ENCODE measurements at regions not wholly inside any gene's neighbourhood (a gene's known extent, or its start where the extent isn't known, plus 50 kb on each side); places are given as distances from the start of the nearest gene placed in this dataset.
"Not testable (repeated sequence)": the region's sequence is repeated elsewhere in the genome, so short reads cannot be mapped to it uniquely, and the experiment has no call there.

DNA sequence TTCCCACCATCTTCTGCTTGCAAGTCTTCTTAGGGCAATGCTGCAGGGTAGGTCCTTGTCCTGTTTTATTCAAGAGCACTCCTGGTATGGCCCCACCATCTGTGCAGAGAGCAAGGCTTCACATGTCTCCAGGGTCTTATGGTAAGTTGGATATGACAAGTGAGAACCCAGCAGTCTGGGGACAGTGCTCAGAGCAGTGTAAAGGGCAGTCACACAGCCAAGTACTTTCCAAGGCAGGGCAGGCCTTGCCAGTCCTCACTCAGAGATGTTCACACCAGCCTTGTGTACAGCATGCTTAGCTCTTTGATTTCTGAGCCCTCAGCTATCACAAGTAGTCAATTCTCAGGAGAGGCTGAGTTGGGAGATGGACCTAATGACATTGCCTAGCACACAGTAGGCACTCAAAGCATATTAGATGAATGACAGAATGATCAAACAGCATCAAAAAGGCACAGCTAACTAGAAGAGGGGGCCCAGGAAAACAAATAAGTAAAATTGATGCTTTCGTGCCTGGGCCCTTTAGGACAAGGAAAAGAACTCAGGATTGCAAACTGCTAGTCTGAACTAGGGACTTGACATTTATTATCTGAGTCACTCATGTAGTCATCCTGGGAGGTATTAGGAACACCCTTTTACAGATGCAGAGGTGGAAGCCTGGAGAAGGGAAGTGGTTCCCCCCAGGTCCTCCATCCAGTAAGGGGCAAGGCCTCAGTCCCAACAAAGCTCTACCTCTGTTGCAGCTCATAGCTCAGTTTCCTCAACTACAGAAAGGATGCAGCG lies 86.7 kb upstream of the CTAGE1 start:
- DNase-seq (ENCODE audit: low spot score) = no peak

DNA sequence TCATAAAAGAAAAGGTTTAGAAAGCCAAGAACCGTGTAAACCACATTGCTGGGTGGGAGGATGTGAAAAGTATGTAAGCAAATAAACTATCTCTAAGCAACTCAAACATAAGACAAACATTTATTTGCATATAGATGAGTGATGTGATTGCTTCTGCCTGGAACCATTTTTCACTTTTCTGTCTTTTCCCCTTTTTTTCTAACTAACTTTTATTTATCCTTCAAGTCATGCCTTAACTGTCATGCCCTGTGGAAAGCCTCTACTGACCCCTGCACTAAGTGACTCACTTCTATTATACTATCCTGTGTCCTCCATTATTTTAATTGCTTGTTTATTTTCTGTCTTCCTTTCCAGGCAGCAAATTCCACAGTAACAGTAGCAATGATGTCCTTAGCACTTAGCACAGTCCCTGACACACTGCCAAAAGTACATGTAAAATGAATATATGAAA lies 87.5 kb upstream of the CTAGE1 start:
- peak; percentile 6 for DNase-seq (ENCODE audit: low spot score)

DNA sequence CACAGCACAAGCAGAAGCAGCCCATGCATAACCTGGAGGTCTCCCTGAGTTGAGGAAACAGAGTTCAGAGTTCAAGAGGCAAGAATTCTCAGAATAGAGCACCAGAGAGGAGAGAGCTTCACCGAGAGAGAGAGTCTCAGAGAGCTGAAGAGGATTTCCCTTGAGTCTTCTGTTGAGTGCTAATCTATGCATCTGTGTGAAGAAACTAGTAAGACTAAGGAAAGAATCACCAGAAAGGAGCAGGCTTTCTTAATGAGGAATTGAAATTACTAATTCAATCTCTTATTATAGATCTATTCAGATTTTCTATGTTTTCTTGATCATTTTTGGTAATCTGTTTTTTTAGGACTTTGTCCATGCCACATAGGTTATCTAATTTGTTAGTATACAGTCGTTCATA lies 89.3 kb upstream of the CTAGE1 start:
- no peak for DNase-seq (ENCODE audit: low spot score)

DNA sequence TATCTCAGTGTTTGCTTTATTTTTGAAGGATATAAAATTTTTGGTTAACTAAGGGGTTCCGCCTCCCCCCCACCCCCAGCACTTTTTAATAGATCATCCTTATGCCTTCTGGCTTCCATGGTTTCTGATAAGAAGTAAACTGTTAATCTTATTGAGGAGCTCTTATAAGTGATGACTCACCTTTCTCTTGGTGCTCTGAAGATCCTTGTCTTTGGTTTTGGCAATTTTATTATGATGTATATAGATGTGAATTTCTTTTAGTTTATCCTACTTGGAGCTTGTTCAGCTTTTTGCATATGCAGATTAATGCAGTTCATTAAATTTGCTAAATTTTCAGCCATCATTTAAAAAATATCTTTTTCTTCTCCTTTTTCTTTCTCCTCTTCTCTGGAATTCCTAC lies 91.7 kb upstream of the CTAGE1 start:
- no peak for DNase-seq (ENCODE audit: low spot score)

DNA sequence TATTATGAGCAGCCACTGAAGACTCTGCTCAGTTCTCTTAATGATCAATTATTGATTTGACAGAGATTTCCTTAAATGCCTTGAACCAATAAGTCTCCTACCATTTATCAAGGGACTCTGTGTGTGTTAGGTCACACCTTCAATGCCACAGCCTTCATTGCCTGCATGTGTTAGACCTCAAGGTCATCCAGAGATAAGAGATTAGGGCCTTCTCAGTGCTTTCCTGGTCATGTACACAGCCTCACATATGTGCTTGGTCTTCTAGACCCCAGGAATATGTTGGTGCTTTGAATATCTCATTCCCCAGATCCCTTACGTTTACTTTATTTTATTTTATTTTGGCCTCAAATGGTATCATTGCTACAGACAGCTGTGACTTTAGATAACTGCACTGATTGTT lies 93.0 kb upstream of the CTAGE1 start:
- DNase-seq (ENCODE audit: low spot score) = no peak

DNA sequence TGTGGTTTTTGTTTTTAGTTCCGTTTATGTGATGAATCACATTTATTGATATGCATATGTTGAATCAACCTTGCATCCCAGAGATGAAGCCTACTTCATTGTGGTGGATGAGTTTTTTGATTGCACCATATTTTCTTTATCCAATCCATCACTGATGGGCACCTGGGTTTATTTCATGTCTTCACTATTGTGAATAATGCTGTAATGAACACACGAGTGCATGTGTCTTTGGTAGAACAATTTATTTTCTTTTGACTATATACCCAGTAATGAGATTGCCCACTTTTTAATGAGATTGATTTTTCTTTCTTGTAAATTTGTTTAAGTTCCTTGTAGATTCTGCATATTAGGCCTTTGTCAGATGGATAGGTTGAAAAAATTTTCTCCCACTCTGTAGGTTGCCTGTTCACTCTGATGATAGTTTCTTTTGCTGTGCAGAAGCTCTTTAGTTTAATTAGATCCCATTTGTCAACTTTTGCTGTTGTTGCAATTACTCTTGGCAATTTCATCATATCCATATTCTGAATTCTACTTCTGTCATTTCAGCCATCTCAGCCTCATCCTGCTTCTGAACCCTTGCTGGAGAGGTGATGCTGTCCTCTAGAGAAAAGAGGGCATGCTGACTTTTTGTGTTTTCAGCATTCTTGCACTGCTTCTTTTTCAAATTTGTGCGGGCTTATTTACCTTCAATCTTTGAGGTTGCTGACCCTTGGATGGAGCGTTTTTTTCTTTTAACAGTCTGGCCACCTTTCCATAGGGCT lies 96.2 kb upstream of the CTAGE1 start:
- DNase-seq (ENCODE audit: low spot score) = no peak

DNA sequence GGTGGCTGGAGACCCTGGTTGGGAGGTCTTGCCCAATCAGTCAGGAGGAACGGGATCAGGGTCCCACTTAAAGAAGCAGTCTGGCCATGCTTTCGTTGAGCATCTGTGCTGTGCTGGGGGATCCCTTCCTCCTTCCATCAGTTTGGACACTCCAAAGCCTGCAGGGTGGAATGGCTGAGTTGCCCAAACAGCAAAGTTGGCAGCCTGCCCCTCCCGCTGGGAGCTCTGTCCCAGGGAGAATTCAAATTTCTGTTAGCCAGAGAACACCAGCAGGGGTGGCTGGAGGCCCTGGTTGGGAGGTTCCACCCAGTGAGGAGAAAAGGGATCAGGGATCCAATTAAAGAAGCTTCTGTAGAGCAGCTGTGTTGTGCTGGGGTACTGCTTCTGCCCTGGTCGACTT lies 96.9 kb upstream of the CTAGE1 start:
- no peak for DNase-seq (ENCODE audit: low spot score)

DNA sequence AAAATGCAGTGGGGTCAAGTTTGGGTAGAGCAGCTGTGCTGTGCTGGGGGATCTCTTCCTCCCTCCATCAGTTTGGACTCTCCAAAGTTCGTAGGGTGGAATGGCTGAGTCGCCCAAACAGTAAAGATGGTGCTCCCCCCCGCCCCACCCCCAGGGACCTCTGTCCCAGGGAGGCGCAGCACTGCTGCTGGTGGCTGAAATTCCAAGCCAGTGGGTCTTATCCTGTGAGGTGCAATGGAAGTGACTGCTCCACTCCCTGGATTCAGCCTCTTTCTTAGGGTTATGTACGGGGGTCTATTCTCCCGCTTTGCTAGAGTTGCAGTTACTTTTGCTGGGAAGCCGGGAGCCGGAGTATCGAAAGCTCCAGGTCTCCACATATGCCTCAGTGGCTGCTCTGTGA lies 97.5 kb upstream of the CTAGE1 start:
- no peak for DNase-seq (ENCODE audit: low spot score)

DNA sequence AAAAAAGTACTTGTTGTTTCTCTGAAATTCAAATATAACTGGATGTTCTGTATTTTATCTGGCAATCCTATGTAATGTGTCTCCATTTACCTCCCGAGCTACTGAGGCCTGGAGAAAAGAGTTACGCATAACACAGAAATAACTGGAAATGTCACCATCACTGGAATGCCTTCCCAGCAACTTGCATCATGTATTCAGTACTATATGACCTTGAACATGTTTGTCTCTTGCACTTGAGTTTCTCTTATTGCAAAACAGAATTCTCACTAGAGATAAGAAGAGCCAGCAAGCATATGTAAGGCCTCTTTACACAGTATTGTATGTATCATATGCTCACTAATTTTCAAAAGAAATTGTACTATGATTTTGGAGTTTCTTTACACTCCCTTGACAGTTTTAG lies 99.6 kb upstream of the CTAGE1 start:
- DNase-seq (ENCODE audit: low spot score) = no peak

DNA sequence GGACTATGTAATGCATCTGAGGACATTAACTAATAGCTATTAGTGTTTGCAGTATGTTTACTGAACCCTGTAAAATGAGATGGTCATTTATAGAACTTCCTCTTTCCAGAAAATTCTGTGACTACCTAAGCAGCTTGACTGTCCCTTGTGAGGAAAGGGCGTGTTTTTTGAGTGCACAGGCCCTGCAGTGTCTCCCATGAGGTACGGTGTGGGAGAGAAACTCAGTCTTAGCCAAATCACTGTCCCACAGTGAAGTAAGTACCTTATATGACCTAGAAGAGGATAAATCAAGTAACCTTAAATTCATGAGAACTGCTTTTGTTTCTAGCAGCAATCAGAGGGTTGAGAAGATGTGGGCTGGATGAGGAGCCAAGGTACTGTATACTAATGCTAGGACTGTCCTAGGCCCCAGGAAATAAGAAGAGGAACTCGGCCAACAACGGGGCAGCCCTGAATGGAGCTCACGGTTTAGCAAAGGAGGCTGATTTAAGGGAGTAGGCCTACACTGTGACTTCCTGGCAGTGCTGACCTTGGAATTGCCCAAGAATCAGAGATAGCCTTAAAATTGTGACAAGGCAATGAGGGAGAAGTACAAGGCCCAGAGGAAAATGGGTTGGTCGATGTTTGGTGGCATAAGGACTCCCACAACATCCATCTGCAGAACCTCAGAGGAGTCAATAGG lies 103.5 kb upstream of the CTAGE1 start:
- DNase-seq (ENCODE audit: low spot score) = no peak

DNA sequence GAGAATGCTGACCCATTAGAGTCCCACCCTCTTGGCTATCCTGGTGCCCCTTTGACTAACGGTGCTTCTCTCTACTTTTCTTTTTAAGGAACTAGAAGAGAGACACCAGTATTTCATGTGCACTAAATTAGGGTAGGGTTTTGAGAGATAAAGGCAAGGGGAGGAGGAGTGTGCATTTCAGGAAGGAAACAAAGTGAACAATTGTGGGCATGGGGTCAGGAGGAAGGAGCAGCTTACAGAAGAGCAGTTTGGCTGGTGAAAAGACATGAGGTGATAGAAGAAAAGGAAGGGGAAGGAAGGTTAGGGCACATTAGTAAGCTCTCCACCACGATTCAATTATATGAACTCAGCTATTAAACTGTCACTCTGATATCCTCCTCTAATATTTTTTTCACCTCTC lies 105.8 kb upstream of the CTAGE1 start:
- DNase-seq (ENCODE audit: low spot score) = no peak

DNA sequence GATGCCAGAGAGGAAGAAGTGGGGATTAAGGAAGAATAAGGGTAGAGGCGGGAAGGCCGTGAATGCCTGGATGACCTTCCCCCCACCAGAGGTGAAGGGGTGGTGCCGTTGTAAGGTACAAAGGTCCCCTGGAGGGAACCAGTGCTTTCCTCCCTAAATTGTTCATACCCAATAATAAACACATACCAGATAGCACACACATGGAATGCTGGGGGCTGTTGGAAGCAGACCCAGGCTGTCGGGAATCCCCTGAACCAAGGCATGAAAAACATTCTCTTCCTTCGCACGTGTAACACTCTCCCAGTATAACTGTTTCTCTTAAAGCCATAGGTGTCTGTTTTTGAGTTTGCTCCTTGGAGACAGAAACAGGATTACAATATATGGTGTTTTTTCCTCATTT lies 107.1 kb upstream of the CTAGE1 start:
- DNase-seq (ENCODE audit: low spot score) = no peak

DNA sequence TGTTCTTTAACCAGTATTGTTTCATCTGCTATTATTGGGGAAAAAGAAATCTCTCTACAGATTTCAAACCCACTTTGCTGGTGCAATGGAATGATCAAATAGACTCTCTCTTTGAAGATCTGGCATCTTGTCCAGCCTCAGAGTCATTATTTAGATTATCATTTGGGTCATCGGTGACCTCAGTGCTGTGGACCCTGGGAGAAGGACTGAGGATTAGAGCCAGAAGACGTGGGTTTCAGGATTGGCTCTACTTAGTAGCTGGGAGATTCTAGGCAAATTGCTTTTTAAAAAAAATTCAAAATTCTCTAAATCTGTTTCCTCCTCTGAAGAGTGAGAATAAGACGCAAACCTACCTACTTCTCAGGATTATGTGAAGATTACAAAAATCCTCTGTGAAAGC lies 107.6 kb upstream of the CTAGE1 start:
- no peak for DNase-seq (ENCODE audit: low spot score)

DNA sequence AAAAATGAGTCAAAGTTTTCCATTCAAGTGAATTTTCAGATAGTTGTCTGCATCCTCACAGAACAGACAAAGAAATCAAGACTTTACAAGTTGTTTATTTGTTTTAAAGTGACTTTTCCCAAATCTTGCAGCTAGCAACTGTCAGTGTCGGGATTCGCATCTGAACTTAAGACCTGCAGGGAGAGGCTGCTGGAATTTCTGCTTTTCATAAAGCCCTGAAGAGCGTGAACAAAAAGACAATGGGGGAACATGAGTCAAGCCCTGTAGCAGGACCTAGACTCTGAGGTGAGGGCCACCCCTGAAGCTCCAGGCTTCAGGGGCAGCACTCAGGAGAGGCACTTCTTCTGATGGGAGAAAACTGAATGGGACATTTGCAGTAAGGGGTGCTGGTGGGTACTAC lies 108.2 kb upstream of the CTAGE1 start:
- no peak for DNase-seq (ENCODE audit: low spot score)

DNA sequence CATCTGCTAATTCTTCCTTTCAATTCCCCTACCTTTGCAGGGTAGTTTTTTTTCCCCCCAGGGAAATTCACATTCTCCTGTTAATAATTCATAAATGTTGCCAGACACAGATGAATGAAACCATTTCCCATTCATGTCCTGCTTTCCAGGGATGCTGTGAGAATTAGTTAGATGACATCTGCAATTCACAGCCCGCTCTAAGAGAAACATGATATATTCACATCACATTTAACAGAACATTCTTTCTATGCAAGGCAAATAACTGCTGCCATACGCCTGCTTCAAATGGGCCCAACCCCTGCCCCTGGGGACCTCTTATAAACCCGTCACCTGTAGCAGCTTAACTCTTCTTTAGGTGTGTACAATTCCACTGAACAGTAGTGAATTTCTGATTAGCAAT lies 110.6 kb upstream of the CTAGE1 start:
- no peak for DNase-seq (ENCODE audit: low spot score)

DNA sequence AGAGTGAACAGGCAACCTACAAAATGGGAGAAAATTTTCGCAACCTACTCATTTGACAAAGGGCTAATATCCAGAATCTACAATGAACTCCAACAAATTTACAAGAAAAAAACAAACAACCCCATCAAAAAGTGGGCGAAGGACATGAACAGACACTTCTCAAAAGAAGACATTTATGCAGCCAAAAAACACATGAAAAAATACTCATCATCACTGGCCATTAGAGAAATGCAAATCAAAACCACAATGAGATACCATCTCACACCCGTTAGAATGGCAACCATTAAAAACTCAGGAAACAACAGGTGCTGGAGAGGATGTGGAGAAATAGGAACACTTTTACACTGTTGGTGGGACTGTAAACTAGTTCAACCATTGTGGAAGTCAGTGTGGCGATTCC lies 117.0 kb upstream of the CTAGE1 start:
- DNase-seq (ENCODE audit: low spot score) = not testable (repeated sequence)

DNA sequence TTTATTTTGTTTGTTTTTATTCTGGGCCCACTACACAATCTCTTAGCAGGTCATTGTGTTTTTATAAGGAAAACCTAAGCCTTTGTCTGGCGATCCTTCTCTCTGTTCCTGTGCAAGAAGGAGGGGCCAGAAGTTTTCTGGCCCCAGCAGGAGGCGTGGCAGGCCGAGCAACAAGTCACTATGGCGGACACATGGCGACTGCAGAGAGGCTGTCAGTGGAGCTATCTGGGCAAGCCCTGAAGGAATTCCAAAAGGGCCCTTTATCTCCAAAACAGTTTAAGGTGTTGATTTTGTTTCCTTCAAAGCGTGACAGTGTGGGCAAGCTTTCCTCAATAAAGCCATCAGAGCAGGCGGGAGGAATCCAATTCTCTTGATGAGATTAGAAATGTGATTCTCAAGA lies 118.8 kb upstream of the CTAGE1 start:
- no peak for DNase-seq (ENCODE audit: low spot score)

DNA sequence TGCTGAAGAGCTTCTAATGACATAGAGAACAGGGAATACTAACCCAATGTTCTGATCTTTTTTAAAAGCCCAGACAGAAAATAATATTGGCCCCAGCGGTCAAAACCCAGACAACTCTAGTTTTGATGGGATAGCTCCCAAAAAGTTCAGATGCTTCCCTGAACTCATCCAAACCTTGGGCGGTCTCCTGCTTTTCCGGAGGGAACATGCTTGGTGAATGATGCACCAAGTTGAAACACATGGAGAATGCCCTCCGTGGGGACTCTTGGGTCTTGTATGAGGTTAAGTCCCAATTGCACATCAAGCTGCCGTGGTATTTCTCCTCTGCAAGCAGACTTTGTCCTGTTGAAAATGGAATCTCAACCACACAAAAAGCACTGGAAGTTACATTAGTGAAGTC lies 120.7 kb upstream of the CTAGE1 start:
- DNase-seq (ENCODE audit: low spot score) = no peak

DNA sequence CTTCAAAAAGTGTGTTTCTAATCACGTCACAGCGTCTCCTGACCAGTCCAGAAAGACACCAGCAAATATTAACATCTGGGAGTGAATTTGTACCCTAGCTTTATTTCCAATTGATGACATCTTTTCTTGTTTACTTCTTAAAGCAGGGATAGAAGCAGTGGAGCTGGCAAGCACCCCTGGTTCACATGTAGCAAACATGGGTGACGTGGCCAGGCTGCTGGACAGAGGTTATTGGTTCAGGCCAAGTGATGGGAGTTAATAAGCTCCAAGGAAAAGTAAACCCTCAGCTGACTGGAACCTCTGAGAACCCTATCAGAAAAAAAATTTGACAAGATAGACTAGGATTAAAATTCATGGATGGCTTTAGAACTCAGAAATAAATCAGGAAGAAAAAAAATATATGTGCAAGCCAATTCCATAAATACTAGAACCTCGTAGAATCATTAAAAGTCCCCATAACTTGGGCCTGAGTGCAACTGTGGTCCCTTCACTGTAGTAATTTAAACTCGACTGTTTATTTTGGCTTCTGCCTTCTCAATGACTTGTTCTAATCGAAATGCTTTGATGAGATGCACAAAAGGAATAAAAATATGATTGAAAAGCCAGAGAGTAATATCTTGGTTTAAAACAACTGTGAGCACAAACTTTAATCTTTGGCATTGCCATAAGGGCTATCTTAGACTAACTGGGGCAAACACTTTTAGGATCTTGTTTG lies 121.5 kb upstream of the CTAGE1 start:
- DNase-seq (ENCODE audit: low spot score) = no peak

DNA sequence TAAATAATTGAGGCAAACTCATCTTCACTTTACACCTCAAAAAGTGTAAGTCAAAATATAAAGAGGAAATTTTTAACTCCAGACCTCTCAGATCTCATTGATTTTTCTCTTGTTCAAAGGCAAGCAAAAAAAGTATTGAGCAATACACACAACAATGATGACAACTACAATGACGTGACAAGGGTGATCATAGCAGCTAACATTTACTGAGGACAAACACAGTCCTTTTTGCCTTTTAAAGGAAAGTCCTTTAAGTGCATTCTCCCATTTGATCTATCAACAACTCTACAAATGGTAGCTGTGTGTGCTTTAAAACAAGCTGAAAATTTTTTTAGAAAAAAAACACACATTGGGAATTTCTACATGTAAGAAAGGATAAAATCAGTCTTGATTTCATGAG lies 123.5 kb upstream of the CTAGE1 start:
- no peak for DNase-seq (ENCODE audit: low spot score)

DNA sequence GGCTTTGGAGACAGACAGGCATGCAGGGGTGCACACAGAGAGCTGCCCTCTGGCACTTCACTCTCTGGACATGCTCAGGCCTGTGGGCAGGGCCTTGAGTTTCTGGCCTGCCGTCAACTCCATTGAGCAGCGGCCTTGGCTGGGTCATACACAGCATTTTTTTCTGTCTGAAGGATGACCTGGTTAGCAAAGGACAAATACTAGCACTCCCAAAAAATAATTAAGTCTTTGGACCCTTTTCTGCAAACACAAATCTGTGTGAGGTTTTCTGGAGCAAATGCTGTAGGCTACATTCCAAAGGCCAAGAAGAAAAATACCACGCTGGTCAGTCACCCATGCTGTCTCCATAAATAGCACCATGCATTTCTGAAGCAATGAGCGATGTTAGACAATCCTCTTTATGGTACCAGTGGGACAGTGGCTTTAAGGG lies 124.7 kb upstream of the CTAGE1 start:
- no peak for DNase-seq (ENCODE audit: low spot score)

DNA sequence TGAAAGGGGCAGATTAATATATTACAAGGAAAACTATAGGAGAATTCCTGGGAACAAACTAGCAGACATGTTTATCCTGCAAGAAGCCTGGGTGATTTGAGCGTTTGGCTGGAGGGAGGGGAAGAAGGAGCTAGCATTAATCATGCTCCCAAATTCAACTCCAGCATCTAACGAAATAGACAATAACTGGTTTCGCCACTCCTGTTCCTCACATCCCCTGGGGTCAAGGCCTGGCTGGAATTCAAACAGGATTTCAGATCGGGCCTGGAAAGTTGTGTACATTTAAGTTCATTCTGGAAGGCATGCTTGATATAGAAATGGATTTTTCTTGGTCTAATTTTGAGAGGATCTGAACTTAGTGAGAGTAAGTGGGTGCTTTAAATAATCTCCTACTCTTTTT lies 126.1 kb upstream of the CTAGE1 start:
- DNase-seq (ENCODE audit: low spot score) = no peak
